GM19438 (cell line): ENCODE measurements at regions not wholly inside any gene's neighbourhood (a gene's known extent, or its start where the extent isn't known, plus 50 kb on each side); places are given as distances from the start of the nearest gene placed in this dataset.

Experiments used
- ATAC-seq: cut with Tn5 transposase; IDR thresholded peaks from one replicate; pipeline ENCODE4 v1.9.1; 2021; ENCODE audit warnings: low read depth; ENCODE audit not compliant: unreplicated experiment

DNA sequence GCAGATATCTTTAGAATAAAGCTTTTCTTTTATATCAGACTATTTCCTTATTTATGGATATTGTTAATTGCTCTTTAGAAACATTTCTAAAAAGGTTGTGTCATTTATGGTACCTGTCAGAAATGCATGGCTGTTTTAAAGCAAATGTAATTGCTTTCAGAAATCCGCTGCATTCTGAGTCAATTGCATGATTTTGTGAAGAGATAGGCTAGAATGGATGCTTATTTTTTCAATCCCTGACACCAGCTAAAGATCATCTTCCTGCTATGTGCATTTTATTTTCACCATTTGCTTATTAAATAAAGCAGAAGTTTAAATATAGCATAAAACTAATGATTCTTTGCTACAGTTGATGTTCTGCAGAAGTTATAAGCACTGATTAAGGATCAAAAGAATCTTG lies 170.2 kb upstream of the C9orf72 start:
- ATAC-seq: no peak

- no peak for ATAC-seq
Observed at GRCh38 chr9:27747450-27747849, 174.2 kb upstream of the C9orf72 start.

- ATAC-seq: no peak
Observed at GRCh38 chr9:27749838-27750237, 176.6 kb upstream of the C9orf72 start.

GRCh38 chr9:27750566-27750965 lies 177.3 kb upstream of the C9orf72 start:
- no peak for ATAC-seq

- no peak for ATAC-seq
Observed at GRCh38 chr9:27752069-27752468, 178.8 kb upstream of the C9orf72 start.

DNA sequence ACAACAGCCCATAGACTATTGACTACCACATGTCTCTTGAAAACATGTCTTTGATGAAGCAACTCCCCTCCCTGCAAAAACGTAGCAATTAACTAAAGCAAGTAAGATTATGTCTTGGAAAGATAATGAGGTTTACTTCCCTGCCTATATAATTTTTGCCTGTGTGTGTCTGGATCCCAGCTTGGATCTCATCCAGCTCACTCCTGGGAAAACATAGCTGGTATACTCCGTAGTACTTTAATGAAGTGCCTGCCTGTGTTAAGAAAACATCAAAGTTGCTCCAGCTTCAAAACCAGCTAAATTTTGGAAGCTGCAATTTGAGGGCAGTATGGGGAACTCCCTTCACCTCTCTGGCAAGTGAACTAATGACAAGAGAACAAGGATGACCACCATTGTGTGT lies 182.6 kb upstream of the C9orf72 start:
- ATAC-seq: no peak

DNA sequence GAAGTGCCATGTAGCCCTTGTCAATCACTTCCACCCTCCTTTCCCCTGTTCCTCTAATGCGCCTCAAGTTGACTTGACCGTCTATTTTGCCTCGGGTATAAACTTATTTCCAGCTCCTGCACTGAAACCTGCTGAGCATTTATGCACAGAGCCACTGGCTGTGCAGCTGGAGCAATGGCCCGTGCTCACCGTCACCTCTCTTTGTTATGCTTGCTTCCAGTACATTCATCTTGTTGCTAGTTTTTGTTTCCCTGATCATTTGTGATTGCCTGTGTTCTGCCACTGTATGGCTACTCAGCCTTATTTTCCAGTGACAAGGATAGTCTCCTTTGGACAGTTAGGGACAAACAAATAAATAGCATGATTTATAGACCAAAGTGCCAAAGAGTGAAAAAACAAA lies 183.1 kb upstream of the C9orf72 start:
- ATAC-seq: no peak

GRCh38 chr9:27763831-27764230 lies 190.6 kb upstream of the C9orf72 start:
- ATAC-seq: no peak

DNA sequence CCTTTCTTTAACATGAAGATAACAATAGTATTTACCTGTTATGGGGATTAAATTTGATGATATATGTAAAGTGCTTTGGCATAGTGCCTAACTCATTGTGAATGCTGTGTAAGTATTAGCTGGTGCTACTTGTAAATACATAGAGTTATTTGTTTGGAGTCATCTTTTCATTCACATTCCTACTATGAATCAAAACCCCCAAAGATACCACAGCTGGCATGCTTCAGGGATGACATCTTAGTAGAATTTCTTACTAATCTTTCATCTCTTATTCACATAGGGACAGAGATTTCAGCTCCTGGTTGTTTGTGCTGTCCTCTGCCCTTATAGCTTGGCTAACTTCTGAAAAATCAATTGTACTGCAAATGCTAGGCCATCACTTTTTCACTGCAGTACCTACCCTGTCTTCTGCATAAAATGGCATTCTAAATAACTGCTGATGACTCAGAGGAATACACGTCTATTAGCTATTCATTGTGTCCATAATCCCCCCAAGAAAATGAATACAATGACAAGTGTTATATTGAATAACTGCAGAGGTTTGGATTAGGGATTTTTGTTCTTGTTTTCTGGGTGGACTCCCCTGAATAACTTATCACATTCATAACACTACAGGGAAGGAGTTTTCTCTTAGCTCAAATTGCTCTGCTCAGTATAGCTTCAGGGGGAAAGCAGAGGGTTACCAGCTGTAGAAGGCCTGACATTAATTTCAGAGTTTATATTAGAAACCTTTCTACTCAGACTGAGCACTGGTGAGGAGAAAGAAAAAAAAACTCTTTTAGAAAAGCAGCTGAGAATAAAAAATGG lies 192.2 kb upstream of the C9orf72 start:
- no peak for ATAC-seq

- no peak for ATAC-seq
Observed at GRCh38 chr9:27766073-27766835, 193.0 kb upstream of the C9orf72 start.

DNA sequence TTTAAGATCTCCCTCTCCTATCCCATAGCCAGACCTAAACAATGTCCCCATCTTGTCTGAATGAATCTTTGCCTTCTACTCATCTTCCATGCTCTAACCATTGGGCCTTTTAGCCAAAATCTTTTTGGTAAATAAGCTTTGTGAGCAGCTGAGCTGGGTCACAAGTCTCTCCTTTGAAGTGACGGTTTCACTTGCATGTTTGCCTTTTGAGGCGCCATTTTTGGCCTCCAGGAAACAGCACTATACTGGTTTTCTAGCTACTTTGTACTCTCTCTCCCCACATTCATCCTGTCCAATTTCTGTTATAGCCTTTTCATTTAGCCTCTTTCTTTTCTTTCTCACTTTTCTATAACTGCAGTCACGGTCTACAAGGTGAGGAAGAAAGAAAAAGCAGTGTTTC lies 195.5 kb upstream of the C9orf72 start:
- ATAC-seq: no peak

- ATAC-seq: no peak
Observed at GRCh38 chr9:27770541-27770940, 197.3 kb upstream of the C9orf72 start.

- no peak for ATAC-seq
Observed at GRCh38 chr9:27771803-27772545, 198.7 kb upstream of the C9orf72 start.

DNA sequence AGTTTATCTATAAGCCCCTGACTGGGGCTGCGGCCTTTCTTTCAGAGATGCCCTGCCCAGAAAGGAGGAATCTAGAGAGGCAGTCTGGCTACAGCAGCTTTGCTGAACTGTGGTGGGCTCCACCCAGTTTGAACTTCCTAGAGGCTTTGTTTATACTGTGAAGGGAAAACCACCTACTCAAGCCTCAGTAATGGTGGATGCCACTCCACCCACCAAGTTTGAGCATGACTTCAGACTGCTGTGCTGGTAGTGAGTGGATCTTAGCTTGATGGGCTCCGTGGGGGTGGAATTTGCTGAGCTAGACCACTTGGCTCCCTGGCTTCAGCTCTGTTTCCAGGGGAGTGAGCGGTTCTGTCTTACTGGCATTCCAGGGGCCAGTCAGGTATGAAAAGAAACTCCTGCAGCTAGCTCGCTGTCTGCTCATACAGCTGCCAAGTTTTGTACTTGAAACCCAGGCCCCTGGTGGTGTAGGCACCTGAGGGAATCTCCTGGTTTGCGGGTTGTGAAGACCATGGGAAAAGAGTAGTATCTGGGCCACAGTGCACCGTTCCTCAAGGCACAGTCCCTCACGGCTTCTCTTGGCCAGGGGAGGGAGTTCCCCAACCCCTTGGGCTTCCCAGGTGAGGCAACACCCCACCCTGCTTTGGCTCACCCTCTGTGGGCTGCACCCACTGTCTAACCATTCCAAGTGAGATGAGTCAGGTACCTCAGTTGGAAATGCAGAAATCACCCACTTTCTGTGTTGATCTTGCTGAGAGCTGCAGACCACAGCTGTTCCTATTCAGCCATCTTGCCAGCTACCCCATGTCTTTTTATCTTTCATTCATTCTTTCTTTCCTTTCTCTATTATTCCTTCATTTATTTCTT lies 211.8 kb upstream of the C9orf72 start:
- no peak for ATAC-seq

DNA sequence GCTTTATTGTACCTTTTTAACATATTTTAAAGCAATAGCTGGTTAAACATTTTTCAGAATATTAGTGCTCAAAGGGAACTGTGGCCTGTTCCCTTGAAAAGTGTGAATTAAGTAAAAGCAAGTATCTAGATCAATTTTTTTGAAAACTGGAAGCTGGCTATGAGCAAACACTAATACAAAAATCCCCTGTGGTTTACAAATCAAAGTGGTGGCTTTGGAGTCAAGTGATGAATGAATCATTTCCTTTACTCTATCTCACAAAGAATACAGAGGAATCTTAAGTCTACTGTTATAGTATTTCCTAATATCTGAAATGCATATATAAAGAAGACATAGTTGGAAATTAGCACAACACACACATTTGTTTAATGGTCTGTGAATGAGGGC lies 212.4 kb upstream of the C9orf72 start:
- no peak for ATAC-seq

DNA sequence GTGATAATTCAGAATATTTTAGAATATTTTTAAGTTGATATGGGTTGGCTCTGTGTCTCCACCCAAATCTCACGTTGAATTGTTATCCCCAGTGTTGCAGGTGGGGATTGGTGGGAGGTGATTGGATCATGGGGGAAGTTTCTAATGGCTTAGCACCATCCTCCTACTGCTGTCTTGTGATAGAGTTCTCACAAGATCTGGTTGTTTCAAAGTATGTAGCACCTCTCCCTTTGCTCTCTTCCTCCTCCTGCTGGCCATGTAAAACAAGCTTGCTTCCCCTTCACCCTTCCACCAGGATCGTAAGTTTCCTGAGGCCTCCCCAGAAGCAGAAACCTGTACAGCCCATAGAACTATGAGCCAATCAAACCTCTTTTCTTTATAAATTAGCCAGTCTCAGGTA lies 214.6 kb upstream of the C9orf72 start:
- ATAC-seq: no peak

GRCh38 chr9:27791311-27791710 lies 218.0 kb upstream of the C9orf72 start:
- ATAC-seq: no peak

GRCh38 chr9:27792971-27793689 lies 219.8 kb upstream of the C9orf72 start:
- ATAC-seq: no peak

DNA sequence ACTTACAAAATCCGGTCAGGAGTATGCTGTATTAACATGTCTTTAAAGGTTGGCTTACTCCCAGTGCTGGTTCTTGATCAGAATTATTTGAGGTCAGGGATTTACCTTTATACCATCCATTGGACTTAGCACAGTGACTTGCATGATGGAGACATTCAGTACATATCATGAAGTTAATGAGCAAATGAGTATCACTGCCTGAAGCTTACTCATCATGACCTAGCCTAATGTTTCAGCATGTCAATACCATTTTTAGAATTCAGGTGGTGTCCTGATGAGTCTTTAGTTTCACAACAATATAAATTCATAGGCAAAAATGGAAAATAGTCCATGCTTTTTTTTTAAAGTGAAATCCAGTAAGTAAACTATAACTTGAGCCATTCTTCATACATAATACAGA lies 226.0 kb upstream of the C9orf72 start:
- no peak for ATAC-seq

- ATAC-seq: no peak
Observed at GRCh38 chr9:27800159-27800558, 226.9 kb upstream of the C9orf72 start.
